ENCODE measurements at regions not wholly inside any gene's neighbourhood (a gene's known extent, or its start where the extent isn't known, plus 50 kb on each side); places are given as distances from the start of the nearest gene placed in this dataset.

GRCh38 chr12:69115951-69116350, 123.4 kb upstream of the CPSF6 start:
- TF ChIP-seq CTCF (IDR thresholded peaks at IDR 0.05 in 4 of 5, conservative IDR thresholded peaks at IDR 0.05 in 1 of 5) (no peak), POLR2A (IDR thresholded peaks at IDR 0.05) (no peak)
